ENCODE measurements at regions not wholly inside any gene's neighbourhood (a gene's known extent, or its start where the extent isn't known, plus 50 kb on each side); places are given as distances from the start of the nearest gene placed in this dataset.
A peak's percentile ranks its signal among the peaks of the same experiment; 100 is the strongest.

- peak in 1 of 3 donors; percentile 7 for DNase-seq
- ATAC-seq (ENCODE audit: low read depth in 2 of 2), result peak in 1 of 2 donors; percentile 45
- Mint-ChIP-seq H3K27ac (no peak overlapping the region), H3K27me3 (no peaks in the 10 kb centered on the region), H3K4me1 (peaks cover 0 to 24% (median 13%) of the 10 kb centered on the region in 4 donors), H3K36me3 (no peaks in the 10 kb centered on the region), H3K4me3 (peak overlapping the region in 1 of 4 donors; percentile 0), H3K9me3 (peaks cover 0 to 11% (median 4%) of the 10 kb centered on the region in 7 donors)
- H3K36me3 ChIP-seq (ENCODE audit: control insufficient read depth, insufficient read depth, low read length), result no peaks in the 10 kb centered on the region
- H3K27me3 ChIP-seq (ENCODE audit: control insufficient read depth, insufficient read depth, low read length), result no peaks in the 10 kb centered on the region
- H3K4me1 ChIP-seq (ENCODE audit: control insufficient read depth, insufficient read depth, low read length, poor library complexity, severe bottlenecking), result no peaks in the 10 kb centered on the region
- H3K27ac ChIP-seq (ENCODE audit: insufficient read depth, low read length, poor library complexity, severe bottlenecking), result no peak overlapping the region
- no peak overlapping the region for H3K4me3 ChIP-seq (ENCODE audit: low read depth, low read length)
- H3K9me3 ChIP-seq (ENCODE audit: control insufficient read depth in 2 of 2, low read length in 2 of 2), result peaks cover 2 to 8% of the 10 kb centered on the region in 2 experiments
Measured at GRCh38 chr1:98813738-98814309, 152.3 kb downstream of the SNX7 start.

GRCh38 chr1:98817821-98818220 is 156.3 kb downstream of the SNX7 start:
- ATAC-seq (ENCODE audit: low read depth in 2 of 2), result no peak
- Mint-ChIP-seq H3K36me3 (no peaks in the 10 kb centered on the region), H3K4me3 (no peak overlapping the region), H3K27ac (no peak overlapping the region), H3K27me3 (no peaks in the 10 kb centered on the region), H3K9me3 (peaks cover 0 to 5% (median 0%) of the 10 kb centered on the region in 7 donors), H3K4me1 (peaks cover 0 to 18% (median 11%) of the 10 kb centered on the region in 4 donors)
- Histone ChIP-seq H3K27ac (ENCODE audit: insufficient read depth, low read length, poor library complexity, severe bottlenecking) (no peak overlapping the region), H3K4me3 (ENCODE audit: low read depth, low read length) (no peak overlapping the region), H3K4me1 (ENCODE audit: control insufficient read depth, insufficient read depth, low read length, poor library complexity, severe bottlenecking) (no peaks in the 10 kb centered on the region), H3K36me3 (ENCODE audit: control insufficient read depth, insufficient read depth, low read length) (no peaks in the 10 kb centered on the region), H3K9me3 (ENCODE audit: control insufficient read depth in 2 of 2, low read length in 2 of 2) (no peaks in the 10 kb centered on the region), H3K27me3 (ENCODE audit: control insufficient read depth, insufficient read depth, low read length) (no peaks in the 10 kb centered on the region)
- no peak for DNase-seq

GRCh38 chr1:98821379-98821778 is 159.9 kb downstream of the SNX7 start:
- no peak overlapping the region for H3K27ac ChIP-seq (ENCODE audit: insufficient read depth, low read length, poor library complexity, severe bottlenecking)
- Mint-ChIP-seq H3K4me3 (no peak overlapping the region), H3K9me3 (peaks cover 0 to 5% (median 0%) of the 10 kb centered on the region in 7 donors), H3K36me3 (no peaks in the 10 kb centered on the region), H3K4me1 (peaks cover 0 to 4% (median 2%) of the 10 kb centered on the region in 4 donors), H3K27me3 (no peaks in the 10 kb centered on the region), H3K27ac (no peak overlapping the region)
- H3K4me3 ChIP-seq (ENCODE audit: low read depth, low read length), result no peak overlapping the region
- no peaks in the 10 kb centered on the region for H3K36me3 ChIP-seq (ENCODE audit: control insufficient read depth, insufficient read depth, low read length)
- no peaks in the 10 kb centered on the region for H3K4me1 ChIP-seq (ENCODE audit: control insufficient read depth, insufficient read depth, low read length, poor library complexity, severe bottlenecking)
- no peak for DNase-seq
- H3K27me3 ChIP-seq (ENCODE audit: control insufficient read depth, insufficient read depth, low read length), result no peaks in the 10 kb centered on the region
- H3K9me3 ChIP-seq (ENCODE audit: control insufficient read depth in 2 of 2, low read length in 2 of 2), result no peaks in the 10 kb centered on the region
- ATAC-seq (ENCODE audit: low read depth in 2 of 2), result no peak

- H3K27me3 Mint-ChIP-seq, result no peaks in the 10 kb centered on the region
- H3K27ac Mint-ChIP-seq, result no peak overlapping the region
- Histone ChIP-seq H3K27ac (ENCODE audit: insufficient read depth, low read length, poor library complexity, severe bottlenecking) (no peak overlapping the region), H3K36me3 (ENCODE audit: control insufficient read depth, insufficient read depth, low read length) (no peaks in the 10 kb centered on the region), H3K27me3 (ENCODE audit: control insufficient read depth, insufficient read depth, low read length) (no peaks in the 10 kb centered on the region), H3K4me1 (ENCODE audit: control insufficient read depth, insufficient read depth, low read length, poor library complexity, severe bottlenecking) (no peaks in the 10 kb centered on the region), H3K9me3 (ENCODE audit: control insufficient read depth in 2 of 2, low read length in 2 of 2) (no peaks in the 10 kb centered on the region), H3K4me3 (ENCODE audit: low read depth, low read length) (no peak overlapping the region)
- peaks cover 0 to 4% (median 0%) of the 10 kb centered on the region in 4 donors for H3K4me1 Mint-ChIP-seq
- H3K4me3 Mint-ChIP-seq, result no peak overlapping the region
- H3K36me3 Mint-ChIP-seq, result no peaks in the 10 kb centered on the region
- peaks cover 0 to 4% (median 1%) of the 10 kb centered on the region in 7 donors for H3K9me3 Mint-ChIP-seq
- ATAC-seq (ENCODE audit: low read depth in 2 of 2) (no peak), DNase-seq (no peak)
Measured at GRCh38 chr1:98824736-98825135, 163.2 kb downstream of the SNX7 start.

GRCh38 chr1:98827041-98827440 is 165.5 kb downstream of the SNX7 start:
- DNase-seq, result no peak
- H3K27ac Mint-ChIP-seq, result no peak overlapping the region
- Histone ChIP-seq H3K36me3 (ENCODE audit: control insufficient read depth, insufficient read depth, low read length) (no peaks in the 10 kb centered on the region), H3K9me3 (ENCODE audit: control insufficient read depth in 2 of 2, low read length in 2 of 2) (peaks cover 0 to 5% of the 10 kb centered on the region in 2 experiments), H3K4me3 (ENCODE audit: low read depth, low read length) (no peak overlapping the region), H3K27me3 (ENCODE audit: control insufficient read depth, insufficient read depth, low read length) (no peaks in the 10 kb centered on the region), H3K4me1 (ENCODE audit: control insufficient read depth, insufficient read depth, low read length, poor library complexity, severe bottlenecking) (no peaks in the 10 kb centered on the region), H3K27ac (ENCODE audit: insufficient read depth, low read length, poor library complexity, severe bottlenecking) (no peak overlapping the region)
- peaks cover 0 to 7% (median 2%) of the 10 kb centered on the region in 7 donors for H3K9me3 Mint-ChIP-seq
- no peak overlapping the region for H3K4me3 Mint-ChIP-seq
- H3K4me1 Mint-ChIP-seq, result peaks cover 0 to 4% (median 0%) of the 10 kb centered on the region in 4 donors
- no peaks in the 10 kb centered on the region for H3K36me3 Mint-ChIP-seq
- ATAC-seq (ENCODE audit: low read depth in 2 of 2), result no peak
- H3K27me3 Mint-ChIP-seq, result no peaks in the 10 kb centered on the region

- Histone ChIP-seq H3K4me1 (ENCODE audit: control insufficient read depth, insufficient read depth, low read length, poor library complexity, severe bottlenecking) (peaks cover 4% of the 10 kb centered on the region), H3K9me3 (ENCODE audit: control insufficient read depth in 2 of 2, low read length in 2 of 2) (no peaks in the 10 kb centered on the region), H3K27ac (ENCODE audit: insufficient read depth, low read length, poor library complexity, severe bottlenecking) (no peak overlapping the region), H3K36me3 (ENCODE audit: control insufficient read depth, insufficient read depth, low read length) (no peaks in the 10 kb centered on the region), H3K27me3 (ENCODE audit: control insufficient read depth, insufficient read depth, low read length) (no peaks in the 10 kb centered on the region), H3K4me3 (ENCODE audit: low read depth, low read length) (no peak overlapping the region)
- ATAC-seq (ENCODE audit: low read depth in 2 of 2) (no peak), DNase-seq (no peak)
- Mint-ChIP-seq H3K4me1 (peaks cover 0 to 23% (median 8%) of the 10 kb centered on the region in 4 donors), H3K27me3 (peaks cover 5% of the 10 kb centered on the region), H3K4me3 (no peak overlapping the region), H3K27ac (no peak overlapping the region), H3K9me3 (peaks cover 0 to 9% (median 1%) of the 10 kb centered on the region in 7 donors), H3K36me3 (no peaks in the 10 kb centered on the region)
Measured at GRCh38 chr1:98839840-98840239, 164.8 kb downstream of the PLPPR5 start.
